Fibroblast of mammary gland (primary cell): ENCODE measurements at regions not wholly inside any gene's neighbourhood (a gene's known extent, or its start where the extent isn't known, plus 50 kb on each side); places are given as distances from the start of the nearest gene placed in this dataset.

Source experiments
- DNase-seq: peaks from one replicate; pipeline ENCODE4 v3.0.0-alpha.2; 2010; ENCODE audit warnings: low read depth
- H3K4me3 ChIP-seq: 2 replicates; pipeline ENCODE4 v1.5.1; 2011; ENCODE audit warnings: low read depth, mild to moderate bottlenecking, low read length, moderate library complexity; ENCODE audit not compliant: control insufficient read depth
- TF ChIP-seq, protein P1 (sequence below): conservative IDR thresholded peaks from 2 replicates; pipeline ENCODE4 v1.5.1; 2011; ENCODE audit warnings: low read depth, low read length, inconsistent platforms; ENCODE audit not compliant: control insufficient read depth, insufficient read depth

DNA sequence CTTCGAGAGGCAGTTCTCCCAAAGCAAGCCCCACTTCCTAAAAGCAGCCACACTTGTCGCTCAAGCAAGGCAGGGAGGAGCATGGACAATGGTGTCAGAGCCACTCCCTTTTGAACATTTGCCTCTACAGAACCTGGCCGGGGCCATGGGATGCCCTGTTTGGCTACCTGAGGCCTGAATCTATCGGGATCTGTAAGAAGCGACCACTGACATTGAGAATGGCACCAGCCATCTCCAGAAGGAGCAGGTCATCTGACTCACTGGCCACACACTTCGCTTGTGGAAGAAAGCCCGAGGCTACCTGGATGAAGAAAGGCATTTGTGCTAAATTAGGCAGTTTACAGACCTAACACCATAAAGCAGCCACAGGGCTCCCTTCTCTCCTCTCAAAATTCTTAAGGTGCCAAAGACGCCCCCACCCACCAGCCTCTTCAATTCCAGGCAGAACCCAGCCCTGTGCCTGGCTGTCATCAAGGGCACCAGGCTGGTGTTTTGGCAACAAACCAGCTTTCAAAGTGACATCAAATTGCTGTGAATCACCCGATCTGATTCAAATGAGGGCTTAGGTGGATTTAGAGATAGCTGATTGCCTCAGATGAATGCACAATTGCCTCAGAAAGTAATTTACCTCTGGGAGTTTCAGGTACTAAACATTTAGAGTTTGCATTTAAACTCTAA lies 104.8 kb downstream of the ETS2 start:
- TF ChIP-seq, protein P1, sequence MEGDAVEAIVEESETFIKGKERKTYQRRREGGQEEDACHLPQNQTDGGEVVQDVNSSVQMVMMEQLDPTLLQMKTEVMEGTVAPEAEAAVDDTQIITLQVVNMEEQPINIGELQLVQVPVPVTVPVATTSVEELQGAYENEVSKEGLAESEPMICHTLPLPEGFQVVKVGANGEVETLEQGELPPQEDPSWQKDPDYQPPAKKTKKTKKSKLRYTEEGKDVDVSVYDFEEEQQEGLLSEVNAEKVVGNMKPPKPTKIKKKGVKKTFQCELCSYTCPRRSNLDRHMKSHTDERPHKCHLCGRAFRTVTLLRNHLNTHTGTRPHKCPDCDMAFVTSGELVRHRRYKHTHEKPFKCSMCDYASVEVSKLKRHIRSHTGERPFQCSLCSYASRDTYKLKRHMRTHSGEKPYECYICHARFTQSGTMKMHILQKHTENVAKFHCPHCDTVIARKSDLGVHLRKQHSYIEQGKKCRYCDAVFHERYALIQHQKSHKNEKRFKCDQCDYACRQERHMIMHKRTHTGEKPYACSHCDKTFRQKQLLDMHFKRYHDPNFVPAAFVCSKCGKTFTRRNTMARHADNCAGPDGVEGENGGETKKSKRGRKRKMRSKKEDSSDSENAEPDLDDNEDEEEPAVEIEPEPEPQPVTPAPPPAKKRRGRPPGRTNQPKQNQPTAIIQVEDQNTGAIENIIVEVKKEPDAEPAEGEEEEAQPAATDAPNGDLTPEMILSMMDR: no peak
- no peak for DNase-seq
- no peak overlapping the region for H3K4me3 ChIP-seq

DNA sequence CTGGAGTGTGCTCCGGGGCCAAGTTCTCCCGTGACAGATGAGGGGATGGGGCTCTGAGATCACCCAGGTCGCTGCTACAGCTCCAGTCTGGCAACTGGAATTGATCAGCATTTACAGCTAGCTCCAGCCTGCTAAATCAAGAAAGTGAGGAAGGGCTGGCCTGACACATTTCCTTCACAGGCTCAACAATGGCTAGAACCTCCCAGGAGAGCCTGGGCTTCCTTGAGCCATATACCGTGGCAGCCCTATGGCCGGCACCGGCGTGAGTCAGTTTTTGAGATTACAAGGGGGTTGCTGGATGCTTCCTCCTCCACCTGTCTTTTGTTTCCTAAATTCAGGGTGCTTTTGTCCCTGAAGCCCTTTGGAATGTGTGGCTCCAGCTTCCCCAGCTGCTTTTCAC lies 104.2 kb downstream of the ETS2 start:
- H3K4me3 ChIP-seq: no peak overlapping the region
- TF ChIP-seq, protein P1: no peak
- DNase-seq: no peak

DNA sequence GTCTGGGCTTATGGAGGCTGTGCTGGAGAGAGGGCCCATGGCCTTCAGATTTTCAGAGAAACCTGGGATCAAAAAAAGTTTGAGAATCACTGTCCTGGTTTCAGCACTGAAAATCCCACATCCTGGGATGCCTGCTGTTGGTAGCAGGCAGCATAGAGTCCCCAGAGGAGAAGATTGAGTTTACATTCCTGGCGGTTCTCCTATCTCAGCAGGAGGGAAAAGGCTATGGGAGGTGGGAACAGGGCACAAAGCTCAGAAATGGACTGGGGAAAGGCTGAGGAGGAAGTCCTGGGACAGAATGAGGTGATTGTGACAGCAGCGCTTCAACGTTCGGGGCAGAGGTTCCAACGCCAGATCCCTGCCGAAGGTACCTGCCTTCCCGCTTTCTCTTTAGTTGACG lies 103.4 kb downstream of the ETS2 start:
- no peak for DNase-seq

DNA sequence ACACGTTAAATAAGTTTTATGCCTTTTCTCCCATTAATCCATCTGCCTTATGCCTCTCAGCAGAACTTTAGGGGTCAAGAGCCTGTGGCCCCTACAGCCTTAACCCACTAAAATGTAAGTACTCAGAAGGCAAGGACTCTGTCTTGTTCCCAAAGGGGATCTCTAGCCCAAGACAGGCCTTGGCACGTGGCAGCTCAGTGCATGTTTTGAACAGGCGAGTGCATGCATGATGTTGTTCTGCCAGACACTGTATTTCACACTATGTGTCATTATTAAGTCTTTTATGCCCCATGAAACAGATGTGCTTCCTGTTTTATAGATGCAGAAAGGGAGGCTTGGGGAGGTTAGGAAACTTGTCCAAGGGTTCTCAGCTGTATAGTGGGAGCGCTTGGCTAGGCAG lies 102.8 kb downstream of the ETS2 start:
- TF ChIP-seq, protein P1: no peak
- no peak for DNase-seq
- no peak overlapping the region for H3K4me3 ChIP-seq

More for the DNA sequence above, 103.4 kb downstream of the ETS2 start:
- no peak overlapping the region for H3K4me3 ChIP-seq
- TF ChIP-seq, protein P1: no peak

DNA sequence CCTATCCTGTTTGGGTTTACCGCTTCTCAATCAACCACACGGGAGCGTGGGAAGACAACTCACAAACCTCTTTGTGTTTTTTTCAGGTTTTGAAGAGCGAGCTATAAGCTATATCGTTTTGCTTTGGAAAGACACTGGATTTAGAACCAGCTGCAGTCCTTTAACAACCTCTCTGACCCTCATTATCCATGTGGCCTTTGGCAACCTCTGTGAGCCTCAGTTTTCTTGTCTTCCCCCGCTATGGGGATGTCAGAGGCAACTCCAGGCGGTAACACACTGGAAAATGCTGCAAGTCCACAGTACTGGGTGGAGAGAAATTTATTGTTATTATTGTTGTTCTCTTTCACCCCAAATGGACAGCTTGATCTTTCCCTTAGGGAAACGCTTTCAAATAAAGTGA lies 100.0 kb downstream of the ETS2 start:
- DNase-seq: no peak
- TF ChIP-seq, protein P1: no peak
- no peak overlapping the region for H3K4me3 ChIP-seq

DNA sequence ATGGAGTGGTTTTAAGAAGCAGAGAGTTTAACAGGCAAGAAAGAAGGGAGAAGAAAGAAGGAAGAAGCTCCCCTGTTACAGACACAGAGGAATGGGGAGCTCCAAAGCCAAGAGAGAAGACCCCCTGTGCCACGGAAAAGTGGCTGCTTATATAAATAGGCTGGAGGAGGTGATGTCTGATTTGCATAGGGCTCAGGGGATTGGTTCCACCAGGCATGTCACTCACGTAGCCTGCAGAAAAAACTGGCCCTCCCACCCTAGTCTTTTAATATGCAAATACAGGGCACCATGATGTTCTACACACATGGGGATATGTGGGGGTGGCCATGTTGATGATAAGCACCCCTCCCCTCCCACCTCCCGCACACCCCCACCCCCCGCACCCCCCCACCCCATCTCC lies 99.6 kb downstream of the ETS2 start:
- TF ChIP-seq, protein P1: no peak
- H3K4me3 ChIP-seq: no peak overlapping the region
- no peak for DNase-seq
